Stomach (tissue), 8 donors: ENCODE measurements at regions not wholly inside any gene's neighbourhood (a gene's known extent, or its start where the extent isn't known, plus 50 kb on each side); places are given as distances from the start of the nearest gene placed in this dataset.

Source experiments
- DNase-seq, 2 donors: peaks; one replicate each; pipeline versions ENCODE4 v3.0.0 to v3.0.0-alpha.2; 2013 to 2019
- H3K27ac ChIP-seq, 5 donors: fragments of 200-600 bp in 4 of 5; sonication (generic) in 4 of 5; one replicate each; pipeline ENCODE4 v1.5.1; 2013 to 2019; ENCODE audit warnings: mild to moderate bottlenecking in 1 of 5, moderate library complexity in 1 of 5
- H3K27me3 ChIP-seq, 3 donors: fragments of 200-600 bp; sonication (generic); one replicate each; pipeline ENCODE4 v1.5.1; 2017 to 2019; ENCODE audit warnings: mixed run types in 1 of 3
- H3K36me3 ChIP-seq, 4 donors: fragments of 200-600 bp; sonication (generic); 1 replicate in 3 of 4; 2 replicates in 1 of 4; pipeline ENCODE4 v1.5.1; 2016 to 2019
- H3K4me1 ChIP-seq, 4 donors: fragments of 200-600 bp; sonication (generic); one replicate each; pipeline ENCODE4 v1.5.1; 2016 to 2019
- H3K4me3 ChIP-seq, 4 donors: fragments of 200-600 bp; sonication (generic) in 3 of 4; one replicate each; pipeline ENCODE4 v1.5.1; 2016 to 2019; ENCODE audit warnings: mild to moderate bottlenecking in 1 of 4
- H3K9me3 ChIP-seq, 4 donors: fragments of 200-600 bp; sonication (generic); one replicate each; pipeline ENCODE4 v1.5.1; 2016 to 2019
- EP300 ChIP-seq: sonication (generic); formaldehyde crosslinking; IDR thresholded peaks from one replicate; pipeline ENCODE4 v1.6.1; 2017; ENCODE audit warnings: antibody characterized with exemption
- POLR2A ChIP-seq, 4 donors: fragments of 450-650 bp; IDR thresholded peaks; one replicate each; pipeline ENCODE4 v1.6.1; 2016; ENCODE audit warnings: antibody characterized with exemption in 4 of 4, control low read depth in 2 of 4, mild to moderate bottlenecking in 1 of 4, moderate library complexity in 1 of 4
- POLR2AphosphoS5 ChIP-seq, 3 donors: sonication (generic); formaldehyde crosslinking; IDR thresholded peaks; one replicate each; pipeline ENCODE4 v1.6.1; 2016; ENCODE audit warnings: antibody characterized with exemption in 3 of 3
- WGBS, 5 donors: extraction: QIAGEN DNeasy Blood & Tissue Kit in 3 of 5; methylation state at CpG; one replicate each; pipeline versions ENCODE4 v1.1.5 to v1.1.7; 2013 to 2018; 5-methylcytosine and 5-hydroxymethylcytosine counted together
- intact Hi-C: fragments of 100-400 bp; cut with DNase I; formaldehyde crosslinking; loops from one replicate; pipeline ENCODE4 v1.15.1; 2023; ENCODE audit warnings: low total_unique reads
- TF ChIP-seq, protein P1 (sequence below), 7 experiments: fragments of 450-650 bp in 4 of 7; fragments of 200-600 bp in 3 of 7; sonication (generic) in 3 of 7; IDR thresholded peaks; one replicate each; pipeline ENCODE4 v1.5.1; 2016 to 2019; ENCODE audit warnings: antibody characterized with exemption in 7 of 7, control low read depth in 2 of 7, mild to moderate bottlenecking in 1 of 7
- donor health status: healthy with polysubstance abuse.
- donor health status: Bipolar disorder and iron deficiency.
- donor health status: healthy.

DNA sequence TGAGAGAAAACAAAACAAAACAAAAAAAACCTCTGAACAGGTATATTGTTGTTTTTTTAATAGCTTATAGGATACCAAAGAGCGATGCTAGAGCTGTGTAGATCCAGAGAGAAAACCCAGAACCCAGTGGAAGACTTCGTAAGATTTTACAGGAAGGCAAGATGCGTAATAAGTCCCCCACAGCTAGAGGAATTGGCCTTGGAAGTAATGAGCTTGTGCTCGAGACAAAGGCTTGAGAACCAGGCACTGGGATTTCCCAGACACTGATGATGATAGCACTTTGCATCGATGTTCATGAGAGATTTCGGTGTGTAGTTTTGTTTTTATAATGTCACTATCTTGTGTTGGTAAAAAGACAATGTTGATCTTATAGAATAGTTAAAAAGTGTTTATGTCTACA is 821.5 kb upstream of the IGFBP3 start:
- intact Hi-C loops: no loop called here
- no peaks in the 10 kb centered on the region for H3K36me3 ChIP-seq
- TF ChIP-seq EP300 (no peak), POLR2AphosphoS5 (IDR thresholded peaks at IDR 0.05) (no peak), POLR2A (IDR thresholded peaks at IDR 0.05) (no peak)
- TF ChIP-seq, protein P1, sequence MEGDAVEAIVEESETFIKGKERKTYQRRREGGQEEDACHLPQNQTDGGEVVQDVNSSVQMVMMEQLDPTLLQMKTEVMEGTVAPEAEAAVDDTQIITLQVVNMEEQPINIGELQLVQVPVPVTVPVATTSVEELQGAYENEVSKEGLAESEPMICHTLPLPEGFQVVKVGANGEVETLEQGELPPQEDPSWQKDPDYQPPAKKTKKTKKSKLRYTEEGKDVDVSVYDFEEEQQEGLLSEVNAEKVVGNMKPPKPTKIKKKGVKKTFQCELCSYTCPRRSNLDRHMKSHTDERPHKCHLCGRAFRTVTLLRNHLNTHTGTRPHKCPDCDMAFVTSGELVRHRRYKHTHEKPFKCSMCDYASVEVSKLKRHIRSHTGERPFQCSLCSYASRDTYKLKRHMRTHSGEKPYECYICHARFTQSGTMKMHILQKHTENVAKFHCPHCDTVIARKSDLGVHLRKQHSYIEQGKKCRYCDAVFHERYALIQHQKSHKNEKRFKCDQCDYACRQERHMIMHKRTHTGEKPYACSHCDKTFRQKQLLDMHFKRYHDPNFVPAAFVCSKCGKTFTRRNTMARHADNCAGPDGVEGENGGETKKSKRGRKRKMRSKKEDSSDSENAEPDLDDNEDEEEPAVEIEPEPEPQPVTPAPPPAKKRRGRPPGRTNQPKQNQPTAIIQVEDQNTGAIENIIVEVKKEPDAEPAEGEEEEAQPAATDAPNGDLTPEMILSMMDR (IDR thresholded peaks at IDR 0.05): no peak
- H3K4me3 ChIP-seq: no peak overlapping the region
- no peaks in the 10 kb centered on the region for H3K27me3 ChIP-seq
- DNase-seq: no peak
- no peaks in the 10 kb centered on the region for H3K9me3 ChIP-seq
- no peak overlapping the region for H3K27ac ChIP-seq
- no peaks in the 10 kb centered on the region for H3K4me1 ChIP-seq
- WGBS, 5 donors: 87 to 93% (median 92%) methylated on average over 6 of the region's 6 CpGs

DNA sequence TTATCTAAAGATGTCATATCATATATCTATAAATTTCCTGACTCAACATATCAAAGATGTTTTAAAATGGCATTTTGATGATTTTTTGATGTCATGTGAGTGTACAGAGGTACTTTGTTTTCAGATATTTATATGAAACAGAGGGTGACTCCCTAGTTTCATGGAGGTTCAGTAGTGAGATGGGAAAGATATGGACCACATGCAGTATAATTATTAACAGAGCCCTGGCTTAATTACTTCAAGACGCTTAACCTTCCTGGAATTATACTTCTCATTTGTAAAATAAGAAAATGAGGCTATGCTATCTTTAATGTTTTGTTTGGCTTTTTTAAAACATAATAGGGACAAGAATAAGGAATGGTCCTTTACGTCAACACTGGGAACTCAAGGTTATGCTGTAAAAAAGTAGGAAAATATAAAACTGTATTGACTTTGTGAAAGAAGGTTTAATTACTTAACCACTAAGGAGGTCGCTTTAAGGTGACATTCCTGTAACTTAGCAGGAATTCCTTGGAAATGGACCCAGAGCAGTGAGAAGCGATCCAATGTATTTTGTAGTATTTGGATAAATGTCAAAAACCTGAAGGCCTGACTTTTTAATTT is 821.0 kb upstream of the IGFBP3 start:
- H3K4me1 ChIP-seq: no peaks in the 10 kb centered on the region
- no peak overlapping the region for H3K27ac ChIP-seq
- no peaks in the 10 kb centered on the region for H3K36me3 ChIP-seq
- 41 to 71% (median 45%) methylated on average over 4 of the region's 4 CpGs for WGBS, 5 donors
- no peaks in the 10 kb centered on the region for H3K27me3 ChIP-seq
- H3K4me3 ChIP-seq: no peak overlapping the region
- H3K9me3 ChIP-seq: no peaks in the 10 kb centered on the region
- TF ChIP-seq POLR2A (IDR thresholded peaks at IDR 0.05): no peak
- TF ChIP-seq, protein P1 (IDR thresholded peaks at IDR 0.05): no peak
- TF ChIP-seq EP300: no peak
- DNase-seq: no peak
- intact Hi-C loops: no loop called here

DNA sequence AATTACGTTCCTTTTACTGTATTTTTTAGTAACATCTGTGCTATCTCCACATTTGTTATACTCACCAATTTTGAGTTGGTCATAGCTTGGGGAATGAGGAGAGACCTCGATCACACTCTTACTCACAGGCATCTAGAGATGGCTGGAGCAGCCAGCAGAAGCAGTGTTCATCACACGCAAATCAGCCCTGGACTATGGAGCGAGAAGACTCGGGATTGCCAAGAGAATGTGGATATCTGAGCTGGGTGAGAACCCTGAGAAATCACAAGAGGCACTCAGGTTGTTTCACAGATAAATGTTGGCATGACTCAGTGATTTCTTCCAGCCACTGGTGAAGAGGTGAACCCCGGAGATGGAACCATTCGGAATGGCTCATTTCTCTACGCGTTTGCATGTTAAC is 820.1 kb upstream of the IGFBP3 start:
- WGBS, 5 donors: 87 to 95% (median 92%) methylated on average over 9 of the region's 9 CpGs
- no peak for DNase-seq
- intact Hi-C loops: no loop called here

DNA sequence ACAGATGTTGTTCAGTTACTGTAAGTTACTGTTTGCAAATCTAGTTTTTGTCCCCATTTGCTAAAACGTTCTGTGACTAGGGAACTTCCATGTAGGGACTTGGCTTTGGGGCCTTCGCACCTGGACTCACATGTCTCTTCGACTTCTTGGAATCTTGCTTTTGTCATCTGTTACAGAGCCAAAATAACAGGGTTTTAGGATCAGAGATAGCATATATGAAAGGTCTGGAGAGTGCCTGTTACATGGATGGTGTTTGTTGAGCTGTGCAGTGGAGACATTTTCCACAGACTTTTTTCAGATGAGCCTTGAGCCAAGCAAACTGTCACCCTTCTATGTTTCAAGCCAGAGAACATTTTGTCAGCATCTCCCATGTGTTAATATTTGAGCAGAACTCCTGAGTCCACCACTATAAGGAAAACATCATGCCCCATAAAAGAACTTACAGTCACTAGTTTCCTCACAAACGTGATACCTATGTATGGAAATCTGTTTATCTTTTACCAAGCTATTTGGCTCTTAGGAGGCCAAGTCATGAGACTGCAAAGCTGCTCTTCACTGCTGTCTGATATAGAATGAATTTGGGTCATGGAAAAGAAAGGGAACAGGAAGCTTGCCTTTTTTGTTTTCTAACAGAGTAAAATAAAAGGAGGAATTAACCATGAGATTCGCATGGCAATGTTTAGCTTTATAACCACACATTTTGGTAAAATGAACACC is 818.6 kb upstream of the IGFBP3 start:
- intact Hi-C loops: no loop called here
- no peaks in the 10 kb centered on the region for H3K9me3 ChIP-seq
- no peak overlapping the region for H3K4me3 ChIP-seq
- no peaks in the 10 kb centered on the region for H3K4me1 ChIP-seq
- H3K36me3 ChIP-seq: no peaks in the 10 kb centered on the region
- no peak overlapping the region for H3K27ac ChIP-seq
- 71 to 78% (median 74%) methylated on average over 5 of the region's 5 CpGs for WGBS, 5 donors
- no peak for DNase-seq
- H3K27me3 ChIP-seq: no peaks in the 10 kb centered on the region
- TF ChIP-seq EP300: no peak
- no peak for TF ChIP-seq POLR2AphosphoS5 (IDR thresholded peaks at IDR 0.05)
- TF ChIP-seq POLR2A (IDR thresholded peaks at IDR 0.05): no peak
- TF ChIP-seq, protein P1 (IDR thresholded peaks at IDR 0.05): no peak

More for the DNA sequence above, 820.1 kb upstream of the IGFBP3 start:
- H3K27me3 ChIP-seq: no peaks in the 10 kb centered on the region
- TF ChIP-seq, protein P1 (IDR thresholded peaks at IDR 0.05): no peak
- TF ChIP-seq POLR2AphosphoS5 (IDR thresholded peaks at IDR 0.05) (no peak), POLR2A (IDR thresholded peaks at IDR 0.05) (no peak), EP300 (no peak)
- no peaks in the 10 kb centered on the region for H3K9me3 ChIP-seq
- H3K36me3 ChIP-seq: no peaks in the 10 kb centered on the region
- H3K27ac ChIP-seq: no peak overlapping the region
- H3K4me1 ChIP-seq: no peaks in the 10 kb centered on the region
- no peak overlapping the region for H3K4me3 ChIP-seq
